ENCODE measurements at regions not wholly inside any gene's neighbourhood (a gene's known extent, or its start where the extent isn't known, plus 50 kb on each side); places are given as distances from the start of the nearest gene placed in this dataset.

- DNase-seq (ENCODE audit: unreplicated experiment), result no peak
Measured at GRCh38 chr2:64817453-64817852, 163.7 kb upstream of the SERTAD2 start.

GRCh38 chr2:64818664-64819060, 164.9 kb upstream of the SERTAD2 start:
- no peaks in the 10 kb centered on the region for H3K27me3 Mint-ChIP-seq (ENCODE audit: insufficient read depth, unreplicated experiment)
- no peaks in the 10 kb centered on the region for H3K9me3 Mint-ChIP-seq (ENCODE audit: unreplicated experiment)
- ChIA-PET POLR2A (interaction anchor here (1.5 kb wide), 1 partner anchor 40 kb away, joined by 4 read pairs; no protein-coding TSS in a partner anchor), CTCF (no interaction called here)
- TF ChIP-seq CTCF (IDR thresholded peaks at IDR 0.05; ENCODE audit: unreplicated experiment), result no peak
- BruUV-seq (replicated peaks), result no TSS peak
- H3K27ac Mint-ChIP-seq (ENCODE audit: low read depth, unreplicated experiment), result no peak overlapping the region
- DNase-seq (ENCODE audit: unreplicated experiment), result no peak
- H3K36me3 Mint-ChIP-seq (ENCODE audit: insufficient read depth, unreplicated experiment), result no peaks in the 10 kb centered on the region
- H3K4me3 Mint-ChIP-seq (ENCODE audit: unreplicated experiment), result no peak overlapping the region
- intact Hi-C loops (cut with micrococcal nuclease), result no loop called here
- H3K4me1 Mint-ChIP-seq (ENCODE audit: insufficient read depth, unreplicated experiment), result peaks cover 7% of the 10 kb centered on the region

More at GRCh38 chr2:64817453-64817852, 163.7 kb upstream of the SERTAD2 start:
- Mint-ChIP-seq H3K4me1 (ENCODE audit: insufficient read depth, unreplicated experiment) (peaks cover 7% of the 10 kb centered on the region), H3K27me3 (ENCODE audit: insufficient read depth, unreplicated experiment) (no peaks in the 10 kb centered on the region), H3K4me3 (ENCODE audit: unreplicated experiment) (no peak overlapping the region), H3K27ac (ENCODE audit: low read depth, unreplicated experiment) (no peak overlapping the region), H3K36me3 (ENCODE audit: insufficient read depth, unreplicated experiment) (no peaks in the 10 kb centered on the region), H3K9me3 (ENCODE audit: unreplicated experiment) (no peaks in the 10 kb centered on the region)
- ChIA-PET CTCF (interaction anchor here (1.1 kb wide), 1 partner anchor 15 kb away, joined by 4 read pairs; no protein-coding TSS in a partner anchor), POLR2A (interaction anchor here (0.5 kb wide), 1 partner anchor 37 kb away, joined by 3 read pairs; no protein-coding TSS in a partner anchor)
- no peak for TF ChIP-seq CTCF (IDR thresholded peaks at IDR 0.05; ENCODE audit: unreplicated experiment)
- no TSS peak for BruUV-seq (replicated peaks)
- intact Hi-C loops (cut with micrococcal nuclease), result no loop called here

GRCh38 chr2:64819361-64819760, 165.6 kb upstream of the SERTAD2 start:
- Mint-ChIP-seq H3K4me1 (ENCODE audit: insufficient read depth, unreplicated experiment) (peaks cover 7% of the 10 kb centered on the region), H3K36me3 (ENCODE audit: insufficient read depth, unreplicated experiment) (no peaks in the 10 kb centered on the region), H3K9me3 (ENCODE audit: unreplicated experiment) (no peaks in the 10 kb centered on the region), H3K4me3 (ENCODE audit: unreplicated experiment) (no peak overlapping the region), H3K27ac (ENCODE audit: low read depth, unreplicated experiment) (no peak overlapping the region), H3K27me3 (ENCODE audit: insufficient read depth, unreplicated experiment) (no peaks in the 10 kb centered on the region)
- ChIA-PET CTCF (no interaction called here), POLR2A (interaction anchor here (0.9 to 1.5 kb wide), 2 partner anchors 37 to 39 kb away, joined by 3 to 4 read pairs; no protein-coding TSS in a partner anchor)
- no peak for DNase-seq (ENCODE audit: unreplicated experiment)
- no peak for TF ChIP-seq CTCF (IDR thresholded peaks at IDR 0.05; ENCODE audit: unreplicated experiment)
- no TSS peak for BruUV-seq (replicated peaks)
- intact Hi-C loops (cut with micrococcal nuclease), result no loop called here

- Mint-ChIP-seq H3K36me3 (ENCODE audit: insufficient read depth, unreplicated experiment) (no peaks in the 10 kb centered on the region), H3K27ac (ENCODE audit: low read depth, unreplicated experiment) (no peak overlapping the region), H3K4me1 (ENCODE audit: insufficient read depth, unreplicated experiment) (peaks cover 7% of the 10 kb centered on the region), H3K9me3 (ENCODE audit: unreplicated experiment) (no peaks in the 10 kb centered on the region), H3K4me3 (ENCODE audit: unreplicated experiment) (no peak overlapping the region), H3K27me3 (ENCODE audit: insufficient read depth, unreplicated experiment) (no peaks in the 10 kb centered on the region)
- intact Hi-C loops (cut with micrococcal nuclease), result no loop called here
- CTCF ChIA-PET, result interaction anchor here (0.6 to 0.9 kb wide), 5 partner anchors 12 to 1842 kb away, joined by 3 to 6 read pairs (median 4); no protein-coding TSS in a partner anchor
- no peak for TF ChIP-seq CTCF (IDR thresholded peaks at IDR 0.05; ENCODE audit: unreplicated experiment)
- POLR2A ChIA-PET, result interaction anchor here (0.6 to 0.9 kb wide), 2 partner anchors 38 to 407 kb away, joined by 3 read pairs; partner anchors contain the start of gene ACTR2
- no TSS peak for BruUV-seq (replicated peaks)
- no peak for DNase-seq (ENCODE audit: unreplicated experiment)
Measured at GRCh38 chr2:64819774-64820688, 166.3 kb upstream of the SERTAD2 start.
